ENCODE measurements at regions not wholly inside any gene's neighbourhood (a gene's known extent, or its start where the extent isn't known, plus 50 kb on each side); places are given as distances from the start of the nearest gene placed in this dataset.
"Not testable (repeated sequence)": the region's sequence is repeated elsewhere in the genome, so short reads cannot be mapped to it uniquely, and the experiment has no call there.

- no peak for TF ChIP-seq CTCF (IDR thresholded peaks at IDR 0.05; ENCODE audit: low read depth, low read length)
- H3K4me3 ChIP-seq (ENCODE audit: low read depth, low read length) = no peak overlapping the region
- DNase-seq (ENCODE audit: low read depth, low spot score) = no peak
- in situ Hi-C loops (cut with HindIII; ENCODE audit: low sequenced_read_pairs) = no loop called here
These were observed 97.1 kb upstream of the HS6ST1 start for GRCh38 chr2:128415779-128416061.

DNA sequence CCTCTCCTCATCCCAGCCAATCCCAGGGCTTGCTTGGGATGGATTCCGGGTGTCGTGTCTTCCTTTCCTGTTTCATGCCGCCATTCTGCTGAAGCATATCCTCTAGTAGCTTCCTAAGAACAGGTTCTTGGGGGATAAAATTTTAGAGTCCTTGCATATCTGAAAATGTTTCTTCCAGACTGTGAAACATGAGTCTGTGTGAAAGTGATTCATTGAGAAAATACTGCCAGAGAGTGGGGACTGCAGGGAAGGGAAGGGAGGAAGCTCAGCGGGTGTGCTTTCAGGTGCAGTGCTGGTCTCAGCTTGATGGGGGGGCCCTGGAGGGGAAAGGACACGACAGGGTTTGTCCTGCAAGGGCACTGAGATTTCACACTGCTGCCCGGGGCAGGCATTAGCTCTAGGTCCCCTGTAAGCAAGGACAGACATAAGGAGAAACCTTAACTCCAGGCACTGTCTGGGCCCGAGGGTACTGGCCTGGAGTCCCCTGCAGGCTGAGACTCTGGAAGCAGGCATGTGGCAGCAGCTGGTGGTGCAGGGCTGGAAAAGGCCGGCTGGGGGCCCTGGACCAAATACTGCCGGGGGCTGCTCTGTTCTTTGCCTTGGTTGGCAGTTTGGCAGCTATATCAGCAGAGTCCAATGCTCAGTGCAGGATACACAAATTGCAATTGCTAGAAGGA, 97.6 kb upstream of the HS6ST1 start:
- no peak overlapping the region for H3K4me3 ChIP-seq (ENCODE audit: low read depth, low read length)
- in situ Hi-C loops (cut with HindIII; ENCODE audit: low sequenced_read_pairs) = no loop called here
- TF ChIP-seq CTCF (IDR thresholded peaks at IDR 0.05; ENCODE audit: low read depth, low read length) = no peak
- no peak for DNase-seq (ENCODE audit: low read depth, low spot score)

- no peak for DNase-seq (ENCODE audit: low read depth, low spot score)
- in situ Hi-C loops (cut with HindIII; ENCODE audit: low sequenced_read_pairs) = no loop called here
- no peak for TF ChIP-seq CTCF (IDR thresholded peaks at IDR 0.05; ENCODE audit: low read depth, low read length)
- no peak overlapping the region for H3K4me3 ChIP-seq (ENCODE audit: low read depth, low read length)
These were observed 98.1 kb upstream of the HS6ST1 start for GRCh38 chr2:128416806-128417205.

DNA sequence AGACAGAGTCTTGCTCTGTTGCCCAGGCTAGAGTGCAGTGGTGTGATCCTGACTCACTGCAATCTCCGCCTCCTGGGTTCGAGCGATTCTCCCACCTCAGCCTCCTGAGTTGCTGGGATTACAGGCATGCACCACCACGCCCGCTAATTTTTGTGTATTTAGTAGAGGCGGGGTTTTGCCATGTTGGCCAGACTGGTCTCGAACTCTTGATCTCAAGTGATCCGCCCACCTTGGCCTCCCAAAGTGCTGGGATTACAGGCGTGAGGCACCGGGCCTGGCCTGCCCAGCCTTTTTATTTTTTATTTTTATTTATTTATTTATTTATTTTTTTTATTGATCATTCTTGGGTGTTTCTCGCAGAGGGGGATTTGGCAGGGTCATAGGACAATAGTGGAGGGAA, 98.6 kb upstream of the HS6ST1 start:
- in situ Hi-C loops (cut with HindIII; ENCODE audit: low sequenced_read_pairs) = not testable (repeated sequence)

GRCh38 chr2:128420131-128420530, 101.5 kb upstream of the HS6ST1 start:
- in situ Hi-C loops (cut with HindIII; ENCODE audit: low sequenced_read_pairs) = no loop called here
- DNase-seq (ENCODE audit: low read depth, low spot score) = no peak

More for the DNA sequence above, 98.6 kb upstream of the HS6ST1 start:
- H3K4me3 ChIP-seq (ENCODE audit: low read depth, low read length); DNase-seq (ENCODE audit: low read depth, low spot score): not testable (repeated sequence)

GRCh38 chr2:128420776-128421175, 102.1 kb upstream of the HS6ST1 start:
- no peak for DNase-seq (ENCODE audit: low read depth, low spot score)
- in situ Hi-C loops (cut with HindIII; ENCODE audit: low sequenced_read_pairs) = no loop called here
- H3K4me3 ChIP-seq (ENCODE audit: low read depth, low read length) = no peak overlapping the region
- no peak for TF ChIP-seq CTCF (IDR thresholded peaks at IDR 0.05; ENCODE audit: low read depth, low read length)

More at GRCh38 chr2:128420131-128420530, 101.5 kb upstream of the HS6ST1 start:
- H3K4me3 ChIP-seq (ENCODE audit: low read depth, low read length) = no peak overlapping the region
- no peak for TF ChIP-seq CTCF (IDR thresholded peaks at IDR 0.05; ENCODE audit: low read depth, low read length)

GRCh38 chr2:128421286-128421685, 102.6 kb upstream of the HS6ST1 start:
- no peak for TF ChIP-seq CTCF (IDR thresholded peaks at IDR 0.05; ENCODE audit: low read depth, low read length)
- in situ Hi-C loops (cut with HindIII; ENCODE audit: low sequenced_read_pairs) = no loop called here
- DNase-seq (ENCODE audit: low read depth, low spot score) = no peak
- no peak overlapping the region for H3K4me3 ChIP-seq (ENCODE audit: low read depth, low read length)
